ENCODE measurements at regions not wholly inside any gene's neighbourhood (a gene's known extent, or its start where the extent isn't known, plus 50 kb on each side); places are given as distances from the start of the nearest gene placed in this dataset.

- TF ChIP-seq ZNF414 (CRISPR knock-in tag; IDR thresholded peaks at IDR 0.05): no peak
- no peak for TF ChIP-seq BRF2 (CRISPR knock-in tag; IDR thresholded peaks at IDR 0.05)
- TF ChIP-seq ZMYM4 (CRISPR knock-in tag; IDR thresholded peaks at IDR 0.05): no peak
- no peak for TF ChIP-seq ZNF660 (CRISPR knock-in tag; IDR thresholded peaks at IDR 0.05; ENCODE audit: borderline replicate concordance, low read depth)
- no peak for TF ChIP-seq SETDB1 (CRISPR knock-in tag; IDR thresholded peaks at IDR 0.05; ENCODE audit: borderline replicate concordance)
- no peak for TF ChIP-seq EP300 (IDR thresholded peaks at IDR 0.05; ENCODE audit: low read depth in 2 of 2, low read length in 2 of 2)
- TF ChIP-seq EP300 (CRISPR knock-in tag; IDR thresholded peaks at IDR 0.05; ENCODE audit: borderline replicate concordance): no peak
- TF ChIP-seq ZBTB39 (CRISPR knock-in tag; IDR thresholded peaks at IDR 0.05): no peak
- TF ChIP-seq CTCF (CRISPR knock-in tag; IDR thresholded peaks at IDR 0.05): no peak
Observed at GRCh38 chr9:109956717-109957440, 176.9 kb downstream of the PALM2AKAP2 start.
